ENCODE measurements at regions not wholly inside any gene's neighbourhood (a gene's known extent, or its start where the extent isn't known, plus 50 kb on each side); places are given as distances from the start of the nearest gene placed in this dataset.

DNA sequence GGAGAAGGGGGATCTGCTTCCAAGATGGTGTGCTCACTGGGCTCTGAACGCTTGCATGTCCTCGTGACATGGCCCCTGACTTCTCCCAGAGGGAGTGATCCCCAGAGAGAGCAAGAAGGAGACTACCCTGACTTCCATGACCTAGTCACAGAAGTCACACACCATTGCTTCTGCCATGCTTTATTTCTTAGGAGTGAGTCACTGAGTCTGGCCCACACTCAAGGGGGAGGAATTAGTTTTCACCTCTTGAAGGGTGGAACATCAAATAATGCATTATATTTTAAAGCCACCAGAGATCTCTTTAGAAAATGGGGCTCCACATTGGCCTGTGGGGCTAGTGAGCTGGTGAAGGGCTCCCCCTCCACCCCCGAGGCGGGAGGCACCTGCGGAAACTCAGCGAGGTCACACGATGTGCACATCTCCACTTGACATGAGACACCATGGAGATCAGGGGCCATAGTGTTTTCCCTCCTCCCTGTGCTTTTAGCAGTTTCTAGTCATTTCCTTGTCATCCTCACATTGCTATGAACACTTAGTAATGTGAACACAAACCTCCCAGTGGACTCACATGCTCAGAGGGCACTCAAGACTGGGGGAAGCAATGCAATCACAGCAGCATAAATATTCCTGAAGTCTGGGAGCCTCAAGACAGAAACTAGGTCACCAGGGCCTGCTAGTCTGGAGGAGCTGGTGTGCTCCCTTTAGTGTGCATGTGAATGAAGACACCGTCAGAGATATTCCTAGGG is 87.4 kb upstream of the FZD10 start:
- peak; percentile 57 for DNase-seq

DNA sequence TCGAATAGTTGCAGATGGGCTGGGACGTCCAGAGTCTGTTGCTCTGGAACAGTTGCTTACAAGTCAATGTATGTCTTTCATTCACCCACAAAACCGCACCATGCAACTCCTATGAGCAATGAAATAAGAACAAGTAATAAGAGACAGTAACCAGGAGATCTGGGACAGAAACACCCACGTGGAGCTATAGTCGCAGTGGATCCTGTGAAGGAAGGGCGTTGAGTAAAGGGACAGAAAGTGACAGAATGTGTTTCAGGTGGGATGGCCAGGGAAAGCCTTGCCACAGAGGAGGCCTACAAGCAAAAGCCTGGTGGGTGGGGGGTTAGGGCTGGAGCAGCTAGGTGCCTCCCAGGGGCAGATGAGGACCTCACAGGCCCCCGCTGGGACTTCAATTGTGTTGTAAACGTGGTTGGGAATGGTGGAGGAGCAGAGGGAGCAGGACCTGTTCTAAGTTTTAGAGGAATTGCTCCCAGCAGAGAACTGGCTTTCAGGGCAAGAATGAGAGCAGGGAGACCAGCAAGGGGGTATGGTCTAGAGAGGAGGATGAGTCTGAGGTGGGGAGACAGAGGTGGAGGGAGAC is 86.7 kb upstream of the FZD10 start:
- no peak for DNase-seq

GRCh38 chr12:130076126-130076525 is 86.1 kb upstream of the FZD10 start:
- no peak for DNase-seq

GRCh38 chr12:130076752-130077151 is 85.5 kb upstream of the FZD10 start:
- DNase-seq, result no peak

DNA sequence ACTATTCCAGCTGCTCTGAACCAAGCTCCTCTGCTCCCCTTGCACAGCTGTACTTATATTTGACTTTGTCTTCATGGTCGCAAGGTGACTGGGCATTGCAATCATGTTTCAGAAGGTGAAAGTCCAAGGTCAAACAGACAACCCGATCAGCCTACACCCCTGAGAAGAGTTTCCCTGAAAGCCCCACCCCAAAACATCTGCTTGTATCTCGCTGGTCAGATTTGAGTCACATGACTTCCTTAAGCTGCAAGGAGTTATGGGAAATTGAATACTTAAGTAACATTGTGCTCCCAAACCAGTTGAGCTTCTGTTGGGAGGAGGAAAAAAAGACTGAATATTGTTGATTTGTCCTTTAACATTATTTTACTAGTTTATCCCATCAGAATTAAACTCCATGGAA is 83.4 kb upstream of the FZD10 start:
- no peak for DNase-seq

- DNase-seq, result no peak
Measured at GRCh38 chr12:130079279-130079678, 83.0 kb upstream of the FZD10 start.

GRCh38 chr12:130080205-130080604 is 82.1 kb upstream of the FZD10 start:
- no peak for DNase-seq

- peak; percentile 56 for DNase-seq
Measured at GRCh38 chr12:130081117-130081805, 81.0 kb upstream of the FZD10 start.

GRCh38 chr12:130083002-130083401 is 79.3 kb upstream of the FZD10 start:
- no peak for DNase-seq

DNA sequence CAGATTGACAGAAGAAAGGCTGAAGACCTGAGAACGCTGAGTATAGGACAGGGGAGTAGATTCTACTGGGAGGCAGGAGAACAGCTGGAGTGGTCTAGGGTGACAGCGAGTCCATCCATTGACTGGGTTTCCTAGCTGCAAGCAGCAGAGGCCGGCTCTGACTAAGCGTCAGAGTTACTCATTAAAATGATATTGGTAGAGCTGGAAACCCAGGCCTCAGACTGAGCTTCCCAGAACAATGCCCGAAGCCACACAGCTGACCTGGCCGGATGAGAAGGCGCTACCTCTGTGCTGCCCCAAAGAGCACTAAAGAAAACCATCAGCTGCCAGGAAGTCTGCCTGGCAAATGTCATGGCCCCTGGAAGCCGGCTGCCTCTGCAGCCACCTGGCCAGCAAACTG is 78.5 kb upstream of the FZD10 start:
- peak; percentile 10 for DNase-seq

GRCh38 chr12:130084359-130084758 is 77.9 kb upstream of the FZD10 start:
- DNase-seq, result peak; percentile 7

GRCh38 chr12:130086248-130086647 is 76.0 kb upstream of the FZD10 start:
- peak; percentile 18 for DNase-seq

GRCh38 chr12:130086797-130087196 is 75.5 kb upstream of the FZD10 start:
- peak; percentile 14 for DNase-seq

GRCh38 chr12:130087222-130087621 is 75.0 kb upstream of the FZD10 start:
- no peak for DNase-seq

DNA sequence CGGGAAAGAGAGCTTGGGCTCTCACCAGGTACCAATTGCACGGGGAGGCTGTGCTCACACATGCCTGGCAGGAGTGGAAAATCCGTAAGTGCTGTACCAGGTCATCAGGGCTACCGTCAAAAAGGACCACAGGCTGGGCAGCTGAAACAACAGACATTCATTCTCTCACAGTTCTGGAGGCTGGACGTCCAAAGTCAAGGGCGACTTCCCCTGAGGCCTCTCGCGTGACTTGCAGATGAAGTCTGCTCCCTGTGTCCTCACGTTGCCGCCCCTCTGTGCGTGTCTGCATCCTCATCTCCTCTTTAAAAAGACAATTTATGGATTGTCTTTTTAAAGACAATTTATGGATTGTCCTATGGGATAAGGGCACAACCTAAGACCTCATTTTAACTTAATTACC is 73.8 kb upstream of the FZD10 start:
- no peak for DNase-seq

DNA sequence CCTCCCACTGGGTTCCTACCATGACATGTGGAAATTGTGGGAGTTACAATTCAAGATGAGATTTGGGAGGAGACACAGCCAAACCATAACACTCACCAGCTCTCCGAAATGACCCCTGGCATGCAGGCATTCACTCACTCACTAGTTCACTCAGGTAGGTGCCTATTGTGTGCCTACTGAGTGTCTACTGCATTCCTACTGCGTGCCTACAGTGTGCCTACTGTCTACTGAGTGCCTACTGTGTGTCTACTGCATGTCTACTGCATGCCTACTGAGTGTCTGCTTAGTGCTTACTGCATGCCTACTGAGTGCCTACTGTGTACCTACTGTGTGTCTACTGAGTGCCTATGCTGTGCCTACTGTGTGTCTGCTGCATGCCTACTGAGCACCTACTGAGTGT is 71.7 kb upstream of the FZD10 start:
- DNase-seq, result no peak

GRCh38 chr12:130093380-130093779 is 68.9 kb upstream of the FZD10 start:
- DNase-seq, result no peak

DNA sequence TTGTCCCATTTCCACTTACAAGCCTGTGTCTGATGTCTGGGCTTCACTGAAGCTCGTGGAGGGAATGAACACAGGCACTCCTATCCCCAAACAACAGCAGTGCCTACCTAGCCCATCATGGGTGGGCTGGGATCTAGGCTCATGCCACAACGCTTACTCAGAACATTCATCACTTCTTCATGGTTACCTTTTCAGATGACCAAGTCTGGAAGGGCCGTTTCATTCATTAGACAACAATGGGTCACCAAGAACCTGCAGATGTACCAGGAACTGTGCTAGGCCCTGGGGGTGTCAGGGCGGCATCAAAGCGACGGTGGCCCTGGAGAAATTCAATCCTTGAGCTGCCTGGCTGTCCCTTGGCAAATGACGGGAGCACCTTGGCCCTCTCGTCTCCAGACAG is 64.9 kb upstream of the FZD10 start:
- no peak for DNase-seq

GRCh38 chr12:130097798-130098255 is 64.4 kb upstream of the FZD10 start:
- DNase-seq, result no peak

DNA sequence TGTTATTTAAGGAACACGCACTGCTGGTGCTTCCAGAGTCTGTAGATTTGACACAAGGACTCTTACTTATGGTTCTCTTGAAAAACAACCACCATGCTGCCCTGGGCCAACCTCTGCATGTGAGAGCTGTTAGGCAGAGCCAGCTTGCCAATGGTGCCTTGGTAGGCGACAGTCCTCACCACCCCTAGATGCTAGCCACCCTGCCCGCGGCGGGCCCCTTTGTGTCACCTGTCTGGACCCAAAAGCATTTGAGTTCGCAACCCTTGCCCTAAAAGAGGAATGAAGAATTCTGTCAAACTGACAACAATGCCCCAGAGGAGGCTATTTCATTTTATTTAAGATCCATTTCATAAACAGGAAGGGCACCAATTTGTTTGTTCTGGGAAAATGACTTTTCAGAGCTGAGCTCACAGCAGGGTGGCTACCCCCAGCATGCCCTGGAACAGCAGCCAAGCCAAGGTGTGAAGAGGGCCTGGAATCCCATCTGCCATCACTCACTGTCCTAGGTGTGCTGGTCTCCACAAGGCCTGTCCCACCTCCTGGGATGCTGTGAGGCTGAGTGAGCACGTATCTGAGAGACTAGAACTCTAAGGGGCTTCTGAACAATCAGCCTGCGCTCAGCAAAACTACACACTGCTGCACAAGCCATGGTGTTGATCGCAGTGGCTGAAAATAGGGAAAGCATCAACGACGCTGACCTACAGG is 63.8 kb upstream of the FZD10 start:
- DNase-seq, result no peak

GRCh38 chr12:130100634-130101362 is 61.5 kb upstream of the FZD10 start:
- DNase-seq, result no peak

- DNase-seq, result no peak
Measured at GRCh38 chr12:130101370-130101769, 60.9 kb upstream of the FZD10 start.

DNA sequence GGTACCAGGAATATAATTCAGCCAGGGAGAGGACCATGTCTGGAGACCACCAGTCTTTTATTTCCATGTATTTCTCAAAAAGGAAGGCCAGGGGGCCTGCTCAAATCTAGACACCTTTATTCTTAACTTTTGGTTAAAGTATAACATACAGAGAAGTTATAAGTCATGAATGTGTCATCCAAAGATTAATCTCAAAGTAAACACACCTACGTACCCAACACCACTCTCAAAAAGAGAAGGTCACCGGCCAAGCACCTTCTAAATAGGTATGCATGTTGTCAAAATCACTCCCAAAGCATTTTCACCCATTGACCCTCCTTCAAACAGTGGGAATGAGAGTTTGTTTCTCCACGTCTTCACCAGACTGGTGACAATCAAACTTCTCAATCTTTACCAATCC is 60.0 kb upstream of the FZD10 start:
- no peak for DNase-seq

Data from retina (tissue), 1 donor.